ENCODE measurements at regions not wholly inside any gene's neighbourhood (a gene's known extent, or its start where the extent isn't known, plus 50 kb on each side); places are given as distances from the start of the nearest gene placed in this dataset.

DNA sequence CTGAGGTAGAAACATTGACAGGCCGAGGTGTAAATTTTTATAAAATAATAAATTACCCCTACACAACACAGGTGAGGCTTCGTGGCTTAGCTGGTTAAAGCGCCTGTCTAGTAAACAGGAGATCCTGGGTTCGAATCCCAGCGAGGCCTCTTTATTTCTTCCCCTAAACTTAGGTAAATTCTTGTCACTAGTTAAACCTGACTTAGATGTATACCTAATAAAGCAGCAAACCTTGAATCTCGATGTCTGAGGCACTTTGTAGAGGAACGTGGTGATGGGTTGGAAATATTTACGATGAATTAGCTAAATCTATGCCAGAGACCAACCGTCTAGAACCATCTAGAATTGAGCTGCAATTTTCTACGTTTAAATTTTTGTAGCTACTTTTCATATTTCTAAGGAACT, 185.6 kb downstream of the OR2B2 start:
- no peak for TF ChIP-seq CTCF (IDR thresholded peaks at IDR 0.05)
- no peak for TF ChIP-seq POLR2AphosphoS5 (IDR thresholded peaks at IDR 0.05)
- no peak for TF ChIP-seq POLR2A (IDR thresholded peaks at IDR 0.05)

Data from gastroesophageal sphincter (tissue), 3 donors.